H9 (cell line): ENCODE measurements at regions not wholly inside any gene's neighbourhood (a gene's known extent, or its start where the extent isn't known, plus 50 kb on each side); places are given as distances from the start of the nearest gene placed in this dataset.
A peak's percentile ranks its signal among the peaks of the same experiment; 100 is the strongest.

Experiments used
- DNase-seq: peaks from one replicate; pipeline ENCODE4 v3.0.0-alpha.2; 2017
- H2AFZ ChIP-seq: one replicate; pipeline ENCODE4 v1.6.1; 2013; ENCODE audit warnings: mild to moderate bottlenecking, low read length, control low read depth, moderate library complexity
- H2AK5ac ChIP-seq: 2 replicates; pipeline ENCODE4 v1.6.1; 2013; ENCODE audit warnings: low read length, control low read depth, mixed read lengths; ENCODE audit not compliant: insufficient read length
- H2BK120ac ChIP-seq: one replicate; pipeline ENCODE4 v1.6.1; 2013; ENCODE audit warnings: low read depth, mild to moderate bottlenecking, low read length, control low read depth, inconsistent platforms; ENCODE audit not compliant: poor library complexity, severe bottlenecking
- H2BK12ac ChIP-seq: 2 replicates; pipeline ENCODE4 v1.6.1; 2013; ENCODE audit warnings: low read length, control low read depth, mixed read lengths, low read depth; ENCODE audit not compliant: insufficient read length
- H2BK15ac ChIP-seq: 2 replicates; pipeline ENCODE4 v1.6.1; 2013; ENCODE audit warnings: low read depth, low read length, control low read depth
- H2BK20ac ChIP-seq: one replicate; pipeline ENCODE4 v1.6.1; 2013; ENCODE audit warnings: low read depth, mild to moderate bottlenecking, low read length, control low read depth, inconsistent platforms; ENCODE audit not compliant: poor library complexity, severe bottlenecking
- H2BK5ac ChIP-seq: 2 replicates; pipeline ENCODE4 v1.6.1; 2013; ENCODE audit warnings: low read length, control low read depth, mixed read lengths; ENCODE audit not compliant: insufficient read length
- H3K14ac ChIP-seq: 2 replicates; pipeline ENCODE4 v1.6.1; 2013; ENCODE audit warnings: low read length, control low read depth; ENCODE audit not compliant: insufficient read depth
- H3K18ac ChIP-seq: 2 replicates; pipeline ENCODE4 v1.6.1; 2013; ENCODE audit warnings: low read depth, mild to moderate bottlenecking, mixed read lengths, low read length, control low read depth; ENCODE audit not compliant: insufficient read length
- H3K23ac ChIP-seq: 2 replicates; pipeline ENCODE4 v1.6.1; 2013; ENCODE audit warnings: low read length, control low read depth, mixed read lengths, low read depth; ENCODE audit not compliant: insufficient read length
- H3K23me2 ChIP-seq: 2 replicates; pipeline ENCODE4 v1.6.1; 2013; ENCODE audit warnings: low read depth, mild to moderate bottlenecking, mixed read lengths, low read length, control low read depth; ENCODE audit not compliant: insufficient read length, poor library complexity, severe bottlenecking
- H3K27ac ChIP-seq: 2 replicates; pipeline ENCODE4 v1.5.1; 2013; ENCODE audit warnings: low read length, control low read depth, mixed read lengths, low read depth; ENCODE audit not compliant: insufficient read length
- H3K27me3 ChIP-seq: 2 replicates; pipeline ENCODE4 v1.6.1; 2013; ENCODE audit warnings: low read length, control low read depth, inconsistent platforms; ENCODE audit not compliant: insufficient read depth
- H3K4ac ChIP-seq: 2 replicates; pipeline ENCODE4 v1.6.1; 2013; ENCODE audit warnings: low read depth, mild to moderate bottlenecking, control low read depth, inconsistent platforms, low read length, moderate library complexity
- H3K4me1 ChIP-seq: 2 replicates; pipeline ENCODE4 v1.6.1; 2013; ENCODE audit warnings: low read length, control low read depth, inconsistent platforms; ENCODE audit not compliant: insufficient read depth
- H3K4me2 ChIP-seq: 2 replicates; pipeline ENCODE4 v1.6.1; 2013; ENCODE audit warnings: low read length, control low read depth, mixed read lengths; ENCODE audit not compliant: insufficient read length, insufficient read depth
- H3K56ac ChIP-seq: 2 replicates; pipeline ENCODE4 v1.6.1; 2013; ENCODE audit warnings: low read depth, mild to moderate bottlenecking, mixed read lengths, low read length, control low read depth; ENCODE audit not compliant: insufficient read length
- H3K79me1 ChIP-seq: 2 replicates; pipeline ENCODE4 v1.6.1; 2013; ENCODE audit warnings: low read depth, mild to moderate bottlenecking, moderate library complexity, low read length, control low read depth, inconsistent platforms; ENCODE audit not compliant: insufficient read depth, poor library complexity, severe bottlenecking
- H3K79me2 ChIP-seq: 2 replicates; pipeline ENCODE4 v1.6.1; 2013; ENCODE audit warnings: low read length, control low read depth, inconsistent platforms; ENCODE audit not compliant: insufficient read depth
- H3K9ac ChIP-seq: 2 replicates; pipeline ENCODE4 v1.6.1; 2013; ENCODE audit warnings: low read length, control low read depth, mixed read lengths; ENCODE audit not compliant: insufficient read length; ENCODE audit errors: extremely low read depth
- H3K9me3 ChIP-seq: one replicate; pipeline ENCODE4 v1.6.1; 2013; ENCODE audit warnings: low read depth, low read length, inconsistent platforms; ENCODE audit not compliant: control insufficient read depth
- H3T11ph ChIP-seq: one replicate; pipeline ENCODE4 v1.6.1; 2013; ENCODE audit warnings: mild to moderate bottlenecking, low read length, control low read depth, inconsistent platforms
- H4K20me1 ChIP-seq: one replicate; pipeline ENCODE4 v1.6.1; 2013; ENCODE audit not compliant: control insufficient read depth, insufficient read length, insufficient read depth
- H4K5ac ChIP-seq: 2 replicates; pipeline ENCODE4 v1.6.1; 2013; ENCODE audit warnings: low read depth, mild to moderate bottlenecking, mixed read lengths, low read length, control low read depth; ENCODE audit not compliant: insufficient read length
- H4K8ac ChIP-seq: replicated peaks from 2 replicates; pipeline ENCODE4 v1.6.1; 2013; ENCODE audit warnings: low read length, control low read depth, mixed read lengths, low read depth; ENCODE audit not compliant: insufficient read length
- H4K91ac ChIP-seq: 2 replicates; pipeline ENCODE4 v1.6.1; 2013; ENCODE audit warnings: low read depth, mild to moderate bottlenecking, moderate library complexity, mixed read lengths, low read length, control low read depth; ENCODE audit not compliant: insufficient read length
- H3K27ac Mint-ChIP-seq, 3 experiments: 2 replicates in 2 of 3; 3 replicates in 1 of 3; pipeline ENCODE4 v1.8.0; 2020 to 2021; ENCODE audit warnings: mixed read lengths in 3 of 3, mild to moderate bottlenecking in 1 of 3, moderate library complexity in 1 of 3
- H3K27me3 Mint-ChIP-seq: 2 replicates; pipeline ENCODE4 v1.8.0; 2021; ENCODE audit warnings: low read depth, mild to moderate bottlenecking, moderate library complexity, mixed read lengths
- H3K36me3 Mint-ChIP-seq, 3 experiments: 2 replicates in 2 of 3; 3 replicates in 1 of 3; pipeline ENCODE4 v1.8.0; 2020 to 2021; ENCODE audit warnings: low read depth in 3 of 3, mixed read lengths in 3 of 3; ENCODE audit not compliant: insufficient read depth in 1 of 3
- H3K4me1 Mint-ChIP-seq, 2 experiments: 2 replicates each; pipeline ENCODE4 v1.8.0; 2020; ENCODE audit warnings: mixed read lengths in 2 of 2
- H3K4me3 Mint-ChIP-seq, 2 experiments: 2 replicates in 1 of 2; 3 replicates in 1 of 2; pipeline ENCODE4 v1.8.0; 2020 to 2021; ENCODE audit warnings: mild to moderate bottlenecking in 2 of 2, mixed read lengths in 2 of 2, moderate library complexity in 1 of 2
- H3K9me3 Mint-ChIP-seq, 2 experiments: 2 replicates in 1 of 2; 3 replicates in 1 of 2; pipeline ENCODE4 v1.8.0; 2020; ENCODE audit warnings: mild to moderate bottlenecking in 2 of 2, mixed read lengths in 2 of 2, moderate library complexity in 1 of 2
- CTCF ChIP-seq: fragments of 200-600 bp; sonication (generic); conservative IDR thresholded peaks from 3 replicates; pipeline ENCODE4 v1.8.0; 2021; ENCODE audit warnings: antibody characterized with exemption, mild to moderate bottlenecking
- WGBS: extraction: QIAGEN DNeasy Blood & Tissue Kit; methylation state at CpG from one replicate; pipeline ENCODE4 v1.1.7; 2013; ENCODE audit warnings: missing lambda C conversion rate, low lambda C conversion rate, mixed read lengths; ENCODE audit not compliant: insufficient read length; ENCODE audit errors: extremely low coverage; 5-methylcytosine and 5-hydroxymethylcytosine counted together

DNA sequence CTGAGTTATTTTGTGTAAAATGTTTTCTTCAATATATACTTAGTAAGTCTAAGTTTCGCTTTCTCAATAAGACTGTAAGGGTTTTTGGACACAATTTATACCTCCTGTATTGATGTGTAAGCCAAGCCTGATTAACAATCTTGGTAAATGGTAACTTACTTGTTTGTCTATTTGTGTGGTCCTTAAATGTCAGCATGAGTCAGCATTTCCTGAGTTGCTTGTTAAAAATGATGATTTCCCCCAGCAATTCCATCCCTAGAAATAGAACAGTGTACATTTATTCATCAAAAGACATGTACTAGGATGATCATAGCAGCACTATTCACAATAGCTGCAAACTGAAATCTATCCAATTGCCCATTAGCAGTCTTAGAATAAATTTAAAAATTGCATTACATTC lies 53.4 kb upstream of the LRIG1 start:
- Histone ChIP-seq H3K4me2 (no peak overlapping the region), H4K91ac (no peak overlapping the region), H3K14ac (no peak overlapping the region), H3K9me3 (no peaks in the 10 kb centered on the region), H3K27me3 (no peaks in the 10 kb centered on the region), H3K23me2 (no peaks in the 10 kb centered on the region), H3K56ac (no peak overlapping the region), H2BK15ac (no peak overlapping the region), H3K27ac (no peak overlapping the region), H4K5ac (no peak overlapping the region), H4K8ac (no peak overlapping the region), H3K9ac (no peak overlapping the region), H2BK12ac (no peak overlapping the region), H3K18ac (no peak overlapping the region), H3K23ac (no peak overlapping the region), H3K79me1 (no peaks in the 10 kb centered on the region), H3K4ac (no peak overlapping the region), H2BK120ac (no peak overlapping the region), H3K79me2 (no peaks in the 10 kb centered on the region), H2AFZ (no peak overlapping the region), H2BK20ac (no peak overlapping the region), H4K20me1 (no peaks in the 10 kb centered on the region), H2BK5ac (no peak overlapping the region), H3K4me1 (peaks cover 3% of the 10 kb centered on the region; the same call in 1 of the 2 replicates), H3T11ph (no peak overlapping the region), H2AK5ac (no peak overlapping the region)
- Mint-ChIP-seq H3K27ac (peak overlapping the region in 1 of 3 experiments; percentile 44; a peak in 2 of 7 replicates), H3K4me3 (no peak overlapping the region), H3K4me1 (peaks cover 30 to 35% of the 10 kb centered on the region in 2 experiments), H3K9me3 (peaks cover 6 to 9% of the 10 kb centered on the region in 2 experiments), H3K36me3 (peaks cover 0 to 14% (median 7%) of the 10 kb centered on the region in 3 experiments; a peak in 6 of 7 replicates), H3K27me3 (peaks cover 1% of the 10 kb centered on the region; the same call in 1 of the 2 replicates)
- WGBS = no CpG with 5 or more reads among the region's 1 CpG
- TF ChIP-seq CTCF = no peak
- DNase-seq = no peak
